ENCODE measurements at regions not wholly inside any gene's neighbourhood (a gene's known extent, or its start where the extent isn't known, plus 50 kb on each side); places are given as distances from the start of the nearest gene placed in this dataset.

GRCh38 chr6:44630125-44631028 is 242.9 kb downstream of the CDC5L start:
- no peaks in the 10 kb centered on the region for H3K4me1 ChIP-seq (ENCODE audit: control insufficient read depth, insufficient read depth, low read length)
- ChIA-PET POLR2A (interaction anchor here (1.4 to 1.5 kb wide), 2 partner anchors 155 to 1085 kb away, joined by 4 to 9 read pairs; no protein-coding TSS in a partner anchor), CTCF (interaction anchor here (0.5 to 7.9 kb wide), 58 partner anchors 9 to 1292 kb away, joined by 3 to 71 read pairs (median 4); no protein-coding TSS in a partner anchor)
- H3K27ac ChIP-seq (ENCODE audit: extremely low read depth, low read depth, low read length) = no peak overlapping the region
- H3K4me3 ChIP-seq (ENCODE audit: low read depth, low read length) = no peak overlapping the region
- no peaks in the 10 kb centered on the region for H3K9me3 ChIP-seq (ENCODE audit: control insufficient read depth, insufficient read depth, low read depth, low read length)
- no peaks in the 10 kb centered on the region for H3K36me3 ChIP-seq (ENCODE audit: control insufficient read depth in 2 of 2, insufficient read depth in 1 of 2, low read length in 2 of 2)
- no peak for TF ChIP-seq ZNF664 (tag by site-specific recombination; IDR thresholded peaks at IDR 0.05)
- TF ChIP-seq REPIN1 (tag by site-specific recombination; IDR thresholded peaks at IDR 0.05; ENCODE audit: low read depth) = no peak
- TF ChIP-seq KLF8 (tag by site-specific recombination; IDR thresholded peaks at IDR 0.05) = no peak
- no peak for TF ChIP-seq ZNF148 (tag by site-specific recombination; IDR thresholded peaks at IDR 0.05; ENCODE audit: borderline replicate concordance)
- TF ChIP-seq, protein P1, sequence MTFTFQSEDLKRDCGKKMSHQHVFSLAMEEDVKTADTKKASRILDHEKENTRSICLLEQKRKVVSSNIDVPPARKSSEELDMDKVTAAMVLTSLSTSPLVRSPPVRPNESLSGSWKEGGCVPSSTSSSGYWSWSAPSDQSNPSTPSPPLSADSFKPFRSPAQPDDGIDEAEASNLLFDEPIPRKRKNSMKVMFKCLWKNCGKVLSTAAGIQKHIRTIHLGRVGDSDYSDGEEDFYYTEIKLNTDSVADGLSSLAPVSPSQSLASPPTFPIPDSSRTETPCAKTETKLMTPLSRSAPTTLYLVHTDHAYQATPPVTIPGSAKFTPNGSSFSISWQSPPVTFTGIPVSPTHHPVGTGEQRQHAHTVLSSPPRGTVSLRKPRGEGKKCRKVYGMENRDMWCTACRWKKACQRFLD (tag by site-specific recombination; IDR thresholded peaks at IDR 0.05) = no peak
- no peak for TF ChIP-seq YY2 (tag by site-specific recombination; IDR thresholded peaks at IDR 0.05)
- TF ChIP-seq KLF1 (tag by site-specific recombination; IDR thresholded peaks at IDR 0.05) = peak; percentile 51; the same call in 1 of the 2 replicates
- TF ChIP-seq ZNF830 (tag by site-specific recombination; IDR thresholded peaks at IDR 0.05; ENCODE audit: low read depth) = no peak
- TF ChIP-seq ZNF596 (tag by site-specific recombination; IDR thresholded peaks at IDR 0.05) = no peak
- TF ChIP-seq, protein P2, sequence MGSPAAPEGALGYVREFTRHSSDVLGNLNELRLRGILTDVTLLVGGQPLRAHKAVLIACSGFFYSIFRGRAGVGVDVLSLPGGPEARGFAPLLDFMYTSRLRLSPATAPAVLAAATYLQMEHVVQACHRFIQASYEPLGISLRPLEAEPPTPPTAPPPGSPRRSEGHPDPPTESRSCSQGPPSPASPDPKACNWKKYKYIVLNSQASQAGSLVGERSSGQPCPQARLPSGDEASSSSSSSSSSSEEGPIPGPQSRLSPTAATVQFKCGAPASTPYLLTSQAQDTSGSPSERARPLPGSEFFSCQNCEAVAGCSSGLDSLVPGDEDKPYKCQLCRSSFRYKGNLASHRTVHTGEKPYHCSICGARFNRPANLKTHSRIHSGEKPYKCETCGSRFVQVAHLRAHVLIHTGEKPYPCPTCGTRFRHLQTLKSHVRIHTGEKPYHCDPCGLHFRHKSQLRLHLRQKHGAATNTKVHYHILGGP (tag by site-specific recombination; IDR thresholded peaks at IDR 0.05) = no peak
- TF ChIP-seq, protein P3, sequence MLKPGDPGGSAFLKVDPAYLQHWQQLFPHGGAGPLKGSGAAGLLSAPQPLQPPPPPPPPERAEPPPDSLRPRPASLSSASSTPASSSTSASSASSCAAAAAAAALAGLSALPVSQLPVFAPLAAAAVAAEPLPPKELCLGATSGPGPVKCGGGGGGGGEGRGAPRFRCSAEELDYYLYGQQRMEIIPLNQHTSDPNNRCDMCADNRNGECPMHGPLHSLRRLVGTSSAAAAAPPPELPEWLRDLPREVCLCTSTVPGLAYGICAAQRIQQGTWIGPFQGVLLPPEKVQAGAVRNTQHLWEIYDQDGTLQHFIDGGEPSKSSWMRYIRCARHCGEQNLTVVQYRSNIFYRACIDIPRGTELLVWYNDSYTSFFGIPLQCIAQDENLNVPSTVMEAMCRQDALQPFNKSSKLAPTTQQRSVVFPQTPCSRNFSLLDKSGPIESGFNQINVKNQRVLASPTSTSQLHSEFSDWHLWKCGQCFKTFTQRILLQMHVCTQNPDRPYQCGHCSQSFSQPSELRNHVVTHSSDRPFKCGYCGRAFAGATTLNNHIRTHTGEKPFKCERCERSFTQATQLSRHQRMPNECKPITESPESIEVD (tag by site-specific recombination; IDR thresholded peaks at IDR 0.05) = no peak
- TF ChIP-seq ZBTB8A (tag by site-specific recombination; IDR thresholded peaks at IDR 0.05) = peak; percentile 55
- TF ChIP-seq ZBTB17 (tag by site-specific recombination; IDR thresholded peaks at IDR 0.05) = no peak
- TF ChIP-seq, protein P4, sequence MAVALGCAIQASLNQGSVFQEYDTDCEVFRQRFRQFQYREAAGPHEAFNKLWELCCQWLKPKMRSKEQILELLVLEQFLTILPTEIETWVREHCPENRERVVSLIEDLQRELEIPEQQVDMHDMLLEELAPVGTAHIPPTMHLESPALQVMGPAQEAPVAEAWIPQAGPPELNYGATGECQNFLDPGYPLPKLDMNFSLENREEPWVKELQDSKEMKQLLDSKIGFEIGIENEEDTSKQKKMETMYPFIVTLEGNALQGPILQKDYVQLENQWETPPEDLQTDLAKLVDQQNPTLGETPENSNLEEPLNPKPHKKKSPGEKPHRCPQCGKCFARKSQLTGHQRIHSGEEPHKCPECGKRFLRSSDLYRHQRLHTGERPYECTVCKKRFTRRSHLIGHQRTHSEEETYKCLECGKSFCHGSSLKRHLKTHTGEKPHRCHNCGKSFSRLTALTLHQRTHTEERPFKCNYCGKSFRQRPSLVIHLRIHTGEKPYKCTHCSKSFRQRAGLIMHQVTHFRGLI (tag by site-specific recombination; IDR thresholded peaks at IDR 0.05) = no peak
- TF ChIP-seq ZNF777 (tag by site-specific recombination; IDR thresholded peaks at IDR 0.05; ENCODE audit: borderline replicate concordance) = no peak
- TF ChIP-seq ZBTB21 (tag by site-specific recombination; IDR thresholded peaks at IDR 0.05) = no peak
- TF ChIP-seq BCL11A (tag by site-specific recombination; IDR thresholded peaks at IDR 0.05; ENCODE audit: low read depth) = no peak
- TF ChIP-seq ZFP3 (tag by site-specific recombination; IDR thresholded peaks at IDR 0.05; ENCODE audit: low read depth) = no peak
- no peak for TF ChIP-seq ZNF518A (tag by site-specific recombination; conservative IDR thresholded peaks at IDR 0.05; ENCODE audit: low read depth)
- TF ChIP-seq ZNF707 (tag by site-specific recombination; IDR thresholded peaks at IDR 0.05) = no peak
- TF ChIP-seq ZNF654 (tag by site-specific recombination; IDR thresholded peaks at IDR 0.05; ENCODE audit: low read depth) = peak; percentile 85
- no peak for TF ChIP-seq ZNF292 (tag by site-specific recombination; IDR thresholded peaks at IDR 0.05; ENCODE audit: borderline replicate concordance, low read depth)
- TF ChIP-seq IKZF3 (tag by site-specific recombination; IDR thresholded peaks at IDR 0.05) = no peak
